GM10248 (cell line): ENCODE measurements at regions not wholly inside any gene's neighbourhood (a gene's known extent, or its start where the extent isn't known, plus 50 kb on each side); places are given as distances from the start of the nearest gene placed in this dataset.

ENCODE experiments used
- CTCF ChIA-PET: fragments of 300-600 bp; sonication (Branson Sonifier 250); formaldehyde crosslinking; extraction: SDS; loops from one replicate; lab custom pipeline; 2021; ENCODE audit warnings: antibody characterized with exemption; lab: Yijun Ruan, JAX
- POLR2A ChIA-PET: fragments of 350-650 bp; sonication (Branson Sonifier 250); formaldehyde crosslinking; extraction: SDS; loops from one replicate; lab custom pipeline; 2020; ENCODE audit warnings: antibody characterized with exemption; lab: Yijun Ruan, JAX
- DNase-seq: peaks from one replicate; pipeline ENCODE4 v3.0.0; 2012; ENCODE audit errors: extremely low spot score
- CTCF ChIP-seq: IDR thresholded peaks from 2 replicates; pipeline ENCODE4 v1.5.1; 2012; ENCODE audit warnings: mild to moderate bottlenecking, low read depth; ENCODE audit errors: extremely low read depth, missing control alignments, control extremely low read depth

GRCh38 chr2:190137561-190137960, 75.0 kb upstream of the MSTN start:
- POLR2A ChIA-PET = no interaction called here
- no peak for TF ChIP-seq CTCF
- CTCF ChIA-PET = interaction anchor here (1.2 to 7.1 kb wide), 9 partner anchors 10 to 112 kb away, joined by 3 to 40 read pairs (median 4); a partner anchor contains a TSS
- DNase-seq = no peak

DNA sequence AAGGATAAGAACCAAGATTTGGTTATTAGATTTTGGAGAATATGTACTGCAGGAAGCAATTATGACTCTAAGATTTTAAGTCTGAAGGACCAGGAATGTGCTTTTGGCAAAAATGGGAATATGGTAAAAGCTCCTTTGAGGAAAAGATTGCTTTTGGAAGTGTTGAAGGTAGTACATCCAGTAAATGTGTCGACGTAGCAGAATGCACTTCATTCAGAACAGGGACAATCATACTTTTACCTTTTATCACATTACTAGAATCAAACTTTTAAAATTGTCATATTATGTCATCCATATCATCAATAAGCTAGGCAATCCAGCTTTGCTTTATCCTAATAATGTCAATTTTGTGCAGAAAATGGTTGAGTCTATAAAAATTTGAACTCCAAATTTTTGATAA, 74.3 kb upstream of the MSTN start:
- TF ChIP-seq CTCF = no peak
- POLR2A ChIA-PET = no interaction called here
- DNase-seq = no peak
- CTCF ChIA-PET = interaction anchor here (1.2 to 7.1 kb wide), 6 partner anchors 9 to 142 kb away, joined by 3 to 40 read pairs (median 6); a partner anchor contains a TSS

DNA sequence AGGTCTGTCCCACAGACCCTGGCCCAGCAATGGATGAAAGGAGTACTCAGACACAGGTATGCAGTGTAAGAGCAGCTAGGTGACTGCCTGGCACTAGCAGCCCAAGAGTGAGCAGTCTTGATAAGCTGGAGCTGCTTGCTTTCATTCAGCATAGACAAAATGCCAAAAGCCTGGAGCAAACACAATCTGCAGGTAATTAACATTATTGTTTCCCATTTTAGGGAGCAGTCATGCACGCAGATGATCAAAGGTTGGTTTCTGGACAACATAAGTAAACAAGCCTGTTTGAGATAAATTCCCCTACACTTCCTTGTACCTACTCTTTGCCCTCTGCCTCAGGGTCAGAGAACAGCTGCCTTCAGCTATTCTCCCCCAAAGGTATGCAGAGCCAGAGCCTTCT, 73.7 kb upstream of the MSTN start:
- no peak for TF ChIP-seq CTCF
- no peak for DNase-seq
- ChIA-PET POLR2A (no interaction called here), CTCF (interaction anchor here (1.2 to 7.1 kb wide), 4 partner anchors 14 to 143 kb away, joined by 3 to 40 read pairs (median 3); no protein-coding TSS in a partner anchor)

DNA sequence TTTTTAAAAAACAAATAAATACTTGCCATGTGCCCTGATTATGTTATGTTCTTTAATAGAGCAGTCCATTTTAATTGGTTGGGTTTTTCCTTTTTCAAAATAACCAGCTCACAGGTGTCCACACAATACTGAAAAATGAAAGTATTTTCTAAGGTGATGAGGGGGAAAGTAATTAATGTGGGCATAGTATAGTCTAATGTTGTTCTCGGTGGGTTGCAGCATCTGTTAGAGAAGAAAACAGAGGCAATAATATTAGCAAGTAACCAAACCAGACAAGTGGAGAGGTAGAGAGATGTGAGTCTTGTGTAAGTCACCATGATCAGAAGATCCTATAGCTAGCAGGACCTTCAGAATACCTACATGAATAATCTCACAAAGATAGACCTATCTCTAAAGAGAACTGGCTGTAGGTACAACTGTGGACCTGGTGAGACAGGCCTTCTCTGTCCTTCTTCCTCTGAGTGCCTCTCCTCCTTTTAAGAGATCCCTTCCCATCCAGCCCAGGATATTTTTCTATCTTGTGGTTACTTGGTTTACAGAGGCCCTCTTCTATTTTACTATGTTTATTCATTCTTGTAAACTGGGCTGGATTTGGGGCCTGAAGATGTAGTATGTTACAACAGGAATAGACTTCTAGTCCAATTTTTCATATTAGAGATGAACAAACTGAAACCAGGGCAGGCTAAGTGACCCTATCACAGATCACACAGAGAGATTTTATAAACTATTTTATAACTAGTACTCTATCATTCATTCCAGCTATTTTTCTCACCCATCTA, 67.1 kb upstream of the MSTN start:
- no peak for DNase-seq
- CTCF ChIA-PET = interaction anchor here (1.1 to 1.3 kb wide), 2 partner anchors 50 to 52 kb away, joined by 3 read pairs; a partner anchor contains a TSS
- TF ChIP-seq CTCF = no peak

GRCh38 chr2:190127651-190128050, 65.1 kb upstream of the MSTN start:
- TF ChIP-seq CTCF = no peak
- ChIA-PET POLR2A (no interaction called here), CTCF (interaction anchor here (0.7 to 2.2 kb wide), 4 partner anchors 10 to 467 kb away, joined by 3 to 11 read pairs (median 3); no protein-coding TSS in a partner anchor)

More for the DNA sequence above, 67.1 kb upstream of the MSTN start:
- POLR2A ChIA-PET = no interaction called here

DNA sequence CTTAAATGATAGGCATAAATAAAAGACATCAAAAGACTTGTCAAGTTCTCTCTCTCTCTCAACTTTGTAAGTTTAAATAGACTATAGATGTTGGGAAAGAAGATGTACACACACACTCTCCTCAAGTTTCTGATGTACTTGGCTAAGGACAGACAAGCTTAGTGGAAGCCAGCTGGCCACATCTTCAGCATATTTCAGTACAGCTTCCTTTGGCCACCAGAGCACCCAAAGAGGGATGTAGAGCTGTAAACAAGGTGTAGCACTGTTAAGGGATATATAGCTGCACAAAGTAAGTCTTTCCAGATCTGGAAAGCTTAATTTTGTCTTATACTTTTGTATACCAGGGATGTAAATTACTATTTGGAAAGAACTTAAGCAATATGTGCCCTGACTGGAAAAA, 64.3 kb upstream of the MSTN start:
- TF ChIP-seq CTCF = no peak
- POLR2A ChIA-PET = no interaction called here
- DNase-seq = no peak
- CTCF ChIA-PET = interaction anchor here (1.4 to 2.2 kb wide), 2 partner anchors 11 to 466 kb away, joined by 3 to 11 read pairs; no protein-coding TSS in a partner anchor

More at GRCh38 chr2:190127651-190128050, 65.1 kb upstream of the MSTN start:
- DNase-seq = no peak
